Neural progenitor cell (in vitro differentiated cells): ENCODE measurements at regions not wholly inside any gene's neighbourhood (a gene's known extent, or its start where the extent isn't known, plus 50 kb on each side); places are given as distances from the start of the nearest gene placed in this dataset.

Experiments used
- CTCF ChIP-seq: fragments of 200-600 bp; sonication (generic); IDR thresholded peaks from 2 replicates; pipeline ENCODE4 v1.5.1; 2017; ENCODE audit warnings: antibody characterized with exemption, mild to moderate bottlenecking
- EZH2 ChIP-seq: fragments of 200-600 bp; sonication (generic); IDR thresholded peaks from 2 replicates; pipeline ENCODE4 v1.6.1; 2017; ENCODE audit warnings: antibody characterized with exemption, mild to moderate bottlenecking, moderate library complexity
- EZH2phosphoT487 ChIP-seq: fragments of 200-600 bp; sonication (generic); IDR thresholded peaks from 2 replicates; pipeline ENCODE4 v1.6.1; 2017; ENCODE audit warnings: antibody characterized with exemption

DNA sequence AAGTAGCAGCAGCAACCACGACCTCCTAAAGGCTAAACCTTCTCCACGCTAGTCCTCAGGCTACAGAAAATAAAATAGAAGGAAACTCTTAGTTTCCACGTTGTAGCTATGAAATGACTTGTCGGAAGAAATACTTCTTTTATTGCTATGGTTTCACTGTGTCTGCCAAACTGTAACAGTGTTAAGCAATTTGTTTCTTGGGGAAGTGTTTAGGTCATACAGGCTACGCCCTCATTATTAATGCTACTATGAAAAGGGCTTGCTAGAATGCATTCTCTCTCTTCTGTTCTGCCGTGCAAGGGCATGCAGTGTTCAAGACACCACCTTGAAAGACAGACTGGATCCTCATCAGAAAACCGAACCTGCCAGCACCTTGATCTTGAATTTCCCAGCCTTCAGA, 462.7 kb downstream of the PLOD2 start:
- TF ChIP-seq CTCF = no peak
- no peak for TF ChIP-seq EZH2phosphoT487
- no peak for TF ChIP-seq EZH2
